ENCODE measurements at regions not wholly inside any gene's neighbourhood (a gene's known extent, or its start where the extent isn't known, plus 50 kb on each side); places are given as distances from the start of the nearest gene placed in this dataset.
"Not testable (repeated sequence)": the region's sequence is repeated elsewhere in the genome, so short reads cannot be mapped to it uniquely, and the experiment has no call there.

DNA sequence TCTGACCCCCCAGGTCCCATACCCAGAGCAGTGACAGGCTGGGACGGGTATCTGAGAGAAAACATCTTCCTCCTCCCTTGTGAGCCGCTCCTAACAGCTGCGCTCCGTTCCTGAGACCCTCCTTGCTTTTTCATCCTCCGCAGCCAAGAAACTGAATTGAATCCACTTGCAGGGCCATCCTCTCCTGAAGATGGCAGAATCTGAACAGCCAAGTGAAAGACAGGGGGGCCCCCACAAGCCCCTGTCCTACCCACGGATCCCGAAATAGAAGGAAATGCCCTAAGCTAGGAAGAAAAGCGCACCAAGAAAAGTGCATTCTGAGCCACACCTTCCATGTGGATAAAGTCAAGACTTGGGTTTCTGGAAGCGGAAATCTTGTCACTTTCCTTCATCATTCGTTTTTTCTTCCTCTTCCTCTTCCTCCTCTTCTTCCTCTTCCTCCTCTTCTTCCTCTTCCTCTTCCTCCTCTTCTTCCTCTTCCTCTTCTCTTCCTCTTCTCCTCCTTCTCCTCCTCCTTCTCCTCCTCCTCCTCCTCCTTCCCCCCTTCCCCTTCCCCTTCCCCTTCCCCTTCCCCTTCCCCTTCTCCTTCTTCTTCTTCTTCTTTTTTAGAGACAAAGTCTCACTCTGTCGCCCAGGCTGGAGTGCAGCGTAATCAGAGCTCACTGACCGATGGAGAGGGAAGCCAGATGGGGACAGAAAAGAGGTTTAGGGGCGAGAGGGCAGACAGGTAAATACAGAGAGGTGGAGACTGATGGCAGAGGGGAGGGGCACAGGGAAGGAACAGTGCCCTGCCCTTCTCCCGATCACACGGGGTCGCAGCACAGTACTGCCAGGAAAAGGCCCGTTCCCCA is 86.0 kb upstream of the WWC2 start:
- TF ChIP-seq, protein P1, sequence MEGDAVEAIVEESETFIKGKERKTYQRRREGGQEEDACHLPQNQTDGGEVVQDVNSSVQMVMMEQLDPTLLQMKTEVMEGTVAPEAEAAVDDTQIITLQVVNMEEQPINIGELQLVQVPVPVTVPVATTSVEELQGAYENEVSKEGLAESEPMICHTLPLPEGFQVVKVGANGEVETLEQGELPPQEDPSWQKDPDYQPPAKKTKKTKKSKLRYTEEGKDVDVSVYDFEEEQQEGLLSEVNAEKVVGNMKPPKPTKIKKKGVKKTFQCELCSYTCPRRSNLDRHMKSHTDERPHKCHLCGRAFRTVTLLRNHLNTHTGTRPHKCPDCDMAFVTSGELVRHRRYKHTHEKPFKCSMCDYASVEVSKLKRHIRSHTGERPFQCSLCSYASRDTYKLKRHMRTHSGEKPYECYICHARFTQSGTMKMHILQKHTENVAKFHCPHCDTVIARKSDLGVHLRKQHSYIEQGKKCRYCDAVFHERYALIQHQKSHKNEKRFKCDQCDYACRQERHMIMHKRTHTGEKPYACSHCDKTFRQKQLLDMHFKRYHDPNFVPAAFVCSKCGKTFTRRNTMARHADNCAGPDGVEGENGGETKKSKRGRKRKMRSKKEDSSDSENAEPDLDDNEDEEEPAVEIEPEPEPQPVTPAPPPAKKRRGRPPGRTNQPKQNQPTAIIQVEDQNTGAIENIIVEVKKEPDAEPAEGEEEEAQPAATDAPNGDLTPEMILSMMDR (IDR thresholded peaks at IDR 0.05; ENCODE audit: unreplicated experiment), result no peak
- no peak overlapping the region for H3K27ac Mint-ChIP-seq
- peaks cover 5% of the 10 kb centered on the region for H3K4me1 Mint-ChIP-seq
- DNase-seq (ENCODE audit: low spot score in 2 of 2, unreplicated experiment in 2 of 2), result no peak
- no peaks in the 10 kb centered on the region for H3K9me3 Mint-ChIP-seq
- H3K4me3 Mint-ChIP-seq, result peak overlapping the region; percentile 46
- no peaks in the 10 kb centered on the region for H3K36me3 Mint-ChIP-seq
- H3K27me3 Mint-ChIP-seq (ENCODE audit: low read depth), result peaks cover 77% of the 10 kb centered on the region

- peaks cover 81% of the 10 kb centered on the region for H3K27me3 Mint-ChIP-seq (ENCODE audit: low read depth)
- H3K4me3 Mint-ChIP-seq, result no peak overlapping the region
- H3K36me3 Mint-ChIP-seq, result no peaks in the 10 kb centered on the region
- no peaks in the 10 kb centered on the region for H3K9me3 Mint-ChIP-seq
- H3K4me1 Mint-ChIP-seq, result peaks cover 5% of the 10 kb centered on the region
- H3K27ac Mint-ChIP-seq, result no peak overlapping the region
- no peak for DNase-seq (ENCODE audit: low spot score in 2 of 2, unreplicated experiment in 2 of 2)
- TF ChIP-seq, protein P1 (IDR thresholded peaks at IDR 0.05; ENCODE audit: unreplicated experiment), result no peak
These were observed 87.7 kb upstream of the WWC2 start for GRCh38 chr4:183011213-183011907.

DNA sequence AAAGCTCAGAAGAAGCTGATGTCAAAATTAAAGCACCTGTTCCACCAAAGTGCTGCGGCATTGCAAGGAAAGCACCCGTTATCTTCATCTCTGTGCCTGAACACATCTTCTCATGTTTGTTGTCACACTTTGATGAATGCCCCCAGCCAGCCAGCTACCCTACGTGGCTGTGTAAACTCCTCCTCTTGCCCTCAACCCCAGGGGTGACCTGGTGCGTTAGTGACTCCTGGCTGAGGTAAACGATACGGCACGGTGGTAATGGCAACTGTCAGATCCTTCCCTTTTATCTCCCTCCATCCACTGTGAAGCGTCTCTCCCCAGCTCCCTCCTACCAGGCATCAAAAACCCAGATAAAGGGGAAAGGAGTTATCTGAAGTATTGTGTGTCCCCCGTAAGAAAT is 90.6 kb upstream of the WWC2 start:
- Mint-ChIP-seq H3K4me1 (peaks cover 5% of the 10 kb centered on the region), H3K36me3 (no peaks in the 10 kb centered on the region), H3K9me3 (peaks cover 19% of the 10 kb centered on the region), H3K4me3 (no peak overlapping the region), H3K27me3 (ENCODE audit: low read depth) (peaks cover 79% of the 10 kb centered on the region), H3K27ac (no peak overlapping the region)
- DNase-seq (ENCODE audit: low spot score in 2 of 2, unreplicated experiment in 2 of 2), result no peak
- TF ChIP-seq, protein P1 (IDR thresholded peaks at IDR 0.05; ENCODE audit: unreplicated experiment), result no peak

DNA sequence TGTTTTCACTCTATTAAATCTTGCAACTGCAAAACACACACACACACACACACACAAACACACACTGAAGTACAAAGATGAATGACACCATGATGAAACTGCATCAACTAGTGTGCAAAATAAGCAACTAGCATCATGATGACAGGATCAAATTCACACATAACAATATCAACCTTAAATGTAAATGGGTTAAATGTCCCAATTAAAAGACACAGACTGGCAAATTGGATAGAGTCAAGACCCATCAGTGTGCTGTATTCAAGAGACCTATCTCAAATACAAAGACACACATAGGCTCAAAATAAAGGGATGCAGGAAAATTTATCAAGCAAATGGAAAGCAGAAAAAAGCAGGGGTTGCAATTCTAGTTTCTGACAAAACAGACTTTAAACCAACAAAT is 87.2 kb upstream of the DCTD start:
- H3K9me3 Mint-ChIP-seq, result peaks cover 23% of the 10 kb centered on the region
- H3K36me3 Mint-ChIP-seq; H3K4me1 Mint-ChIP-seq; H3K4me3 Mint-ChIP-seq; H3K27ac Mint-ChIP-seq; DNase-seq (ENCODE audit: low spot score in 2 of 2, unreplicated experiment in 2 of 2): not testable (repeated sequence)
- H3K27me3 Mint-ChIP-seq (ENCODE audit: low read depth), result peaks cover 47% of the 10 kb centered on the region

DNA sequence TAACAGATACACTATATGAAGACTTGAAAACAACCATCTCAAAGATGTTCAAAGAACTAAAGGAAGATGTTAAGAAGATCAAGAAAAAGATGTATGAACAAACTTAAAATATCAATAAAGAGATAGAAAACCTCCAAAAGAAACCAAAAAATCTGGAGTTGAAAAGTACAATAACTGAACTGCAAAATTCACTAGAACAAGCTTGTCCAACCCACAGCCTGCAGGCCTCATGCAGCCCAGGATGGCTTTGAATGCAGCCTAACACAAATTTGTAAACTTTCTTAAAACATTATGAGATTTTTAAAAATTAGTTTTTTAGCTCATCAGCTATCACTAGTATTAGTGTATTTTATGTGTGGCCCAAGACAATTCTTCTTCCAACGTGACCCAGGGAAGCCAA is 77.0 kb upstream of the DCTD start:
- Mint-ChIP-seq H3K4me3 (no peak overlapping the region), H3K36me3 (no peaks in the 10 kb centered on the region), H3K27me3 (ENCODE audit: low read depth) (peaks cover 11% of the 10 kb centered on the region), H3K4me1 (no peaks in the 10 kb centered on the region), H3K27ac (no peak overlapping the region), H3K9me3 (peaks cover 39% of the 10 kb centered on the region)
- DNase-seq (ENCODE audit: low spot score in 2 of 2, unreplicated experiment in 2 of 2), result no peak
- TF ChIP-seq, protein P1 (IDR thresholded peaks at IDR 0.05; ENCODE audit: unreplicated experiment), result no peak

DNA sequence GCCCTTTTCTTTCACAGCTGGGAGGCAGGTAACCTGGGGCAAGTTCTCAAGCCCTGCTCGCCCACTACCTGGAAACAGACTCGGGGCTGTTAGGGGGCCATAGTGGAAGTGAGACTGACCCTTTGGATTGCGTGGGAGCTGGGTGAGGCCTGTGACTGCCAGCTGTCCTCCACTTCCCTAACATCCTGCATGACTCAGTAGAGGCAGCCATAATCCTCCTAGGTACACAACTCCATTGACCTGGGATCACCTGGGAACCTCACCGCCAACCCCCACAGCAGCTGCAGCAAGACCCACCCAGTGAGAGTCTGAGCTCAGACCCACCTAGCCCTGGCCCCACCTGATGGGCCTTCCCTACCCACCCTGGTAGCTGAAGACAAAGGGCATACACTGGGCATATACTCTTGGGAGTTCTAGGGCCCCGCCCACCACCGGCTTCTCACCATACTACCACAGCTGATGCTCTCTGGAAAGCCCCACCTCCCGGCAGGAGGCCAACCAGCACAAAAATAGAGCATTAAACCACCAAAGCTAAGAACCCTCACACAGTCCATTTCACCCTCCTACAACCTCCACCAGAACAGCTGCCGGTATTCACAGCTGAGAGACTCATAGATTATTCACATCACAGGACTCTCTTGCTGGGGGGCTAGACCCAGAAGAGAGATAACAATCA is 61.1 kb upstream of the DCTD start:
- TF ChIP-seq, protein P1 (IDR thresholded peaks at IDR 0.05; ENCODE audit: unreplicated experiment), result no peak
- H3K4me1 Mint-ChIP-seq, result peaks cover 4% of the 10 kb centered on the region
- DNase-seq (ENCODE audit: low spot score in 2 of 2, unreplicated experiment in 2 of 2), result no peak

More for the DNA sequence above, 61.1 kb upstream of the DCTD start:
- H3K36me3 Mint-ChIP-seq, result no peaks in the 10 kb centered on the region
- H3K27ac Mint-ChIP-seq, result no peak overlapping the region
- H3K4me3 Mint-ChIP-seq, result no peak overlapping the region
- peaks cover 42% of the 10 kb centered on the region for H3K9me3 Mint-ChIP-seq
- peaks cover 19% of the 10 kb centered on the region for H3K27me3 Mint-ChIP-seq (ENCODE audit: low read depth)

All from mesothelial cell of epicardium (in vitro differentiated cells).